Medulla oblongata (tissue), 1 donor: ENCODE measurements at regions not wholly inside any gene's neighbourhood (a gene's known extent, or its start where the extent isn't known, plus 50 kb on each side); places are given as distances from the start of the nearest gene placed in this dataset.

Source experiments
- DNase-seq: peaks from one replicate; pipeline ENCODE4 v3.0.0-alpha.2; 2015; ENCODE audit errors: extremely low spot score

GRCh38 chr1:239268007-239268406, 118.4 kb upstream of the CHRM3 start:
- no peak for DNase-seq

- DNase-seq: no peak
These were observed 122.6 kb upstream of the CHRM3 start for GRCh38 chr1:239263801-239264200.

GRCh38 chr1:239262538-239262937, 123.8 kb upstream of the CHRM3 start:
- no peak for DNase-seq

DNA sequence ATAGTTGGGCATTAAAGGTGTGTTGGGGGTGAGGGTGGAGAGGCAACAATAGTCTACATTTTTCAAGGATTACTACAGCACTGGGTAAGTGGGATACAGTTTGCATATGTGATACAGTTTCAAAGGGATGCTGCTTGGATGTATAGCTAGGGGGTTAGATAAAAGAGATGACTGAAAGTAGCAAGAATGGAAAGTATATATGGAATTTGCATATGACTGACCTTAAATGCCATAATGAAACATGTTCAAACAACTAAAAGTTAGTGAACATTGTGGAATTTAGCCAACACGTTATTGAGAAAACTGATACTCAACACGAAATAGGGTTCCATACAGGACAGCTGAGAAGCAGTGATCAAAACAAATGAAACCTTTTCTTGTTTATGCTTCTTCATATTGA, 124.8 kb upstream of the CHRM3 start:
- no peak for DNase-seq

- DNase-seq: no peak
These were observed 125.5 kb upstream of the CHRM3 start for GRCh38 chr1:239260842-239261241.

GRCh38 chr1:239255628-239256160, 130.7 kb upstream of the CHRM3 start:
- no peak for DNase-seq

DNA sequence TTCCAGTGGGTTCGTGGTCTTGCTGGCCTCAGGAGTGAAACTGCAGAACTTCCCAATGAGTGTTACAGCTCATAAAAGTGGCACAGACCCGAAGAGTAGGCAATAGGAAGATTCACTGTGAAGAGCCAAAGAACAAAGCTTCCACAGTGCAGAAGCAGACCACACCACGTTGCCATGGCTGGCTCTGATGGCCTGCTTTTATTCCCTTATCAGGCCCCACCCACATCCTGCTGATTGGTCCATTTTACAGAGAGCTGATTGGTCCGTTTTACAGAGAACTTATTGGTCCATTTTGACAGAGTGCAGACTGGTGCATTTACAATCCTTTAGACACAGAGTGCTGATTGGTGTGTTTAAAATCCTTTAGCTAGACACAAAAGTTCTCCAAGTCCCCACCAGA, 131.4 kb upstream of the CHRM3 start:
- DNase-seq: no peak

DNA sequence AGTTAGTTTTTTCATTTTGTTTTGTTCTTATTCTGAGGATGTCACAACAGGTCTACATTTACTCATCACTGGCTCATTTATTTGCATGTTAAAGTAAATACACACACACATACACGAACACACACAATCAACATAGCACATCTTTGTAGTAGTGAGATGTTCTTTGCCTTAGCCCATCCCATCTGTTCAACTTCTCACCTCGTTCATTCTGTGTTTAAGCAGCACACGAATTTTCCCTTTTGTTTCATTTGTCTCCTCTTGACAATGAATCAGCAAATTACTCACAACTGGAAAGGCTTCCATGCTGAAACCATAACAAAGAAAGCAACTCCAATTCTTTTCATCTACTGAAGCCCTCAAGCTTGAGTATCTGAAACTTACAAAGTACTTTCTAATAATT, 133.3 kb upstream of the CHRM3 start:
- DNase-seq: no peak

- DNase-seq: no peak
These were observed 135.9 kb upstream of the CHRM3 start for GRCh38 chr1:239250353-239251035.

DNA sequence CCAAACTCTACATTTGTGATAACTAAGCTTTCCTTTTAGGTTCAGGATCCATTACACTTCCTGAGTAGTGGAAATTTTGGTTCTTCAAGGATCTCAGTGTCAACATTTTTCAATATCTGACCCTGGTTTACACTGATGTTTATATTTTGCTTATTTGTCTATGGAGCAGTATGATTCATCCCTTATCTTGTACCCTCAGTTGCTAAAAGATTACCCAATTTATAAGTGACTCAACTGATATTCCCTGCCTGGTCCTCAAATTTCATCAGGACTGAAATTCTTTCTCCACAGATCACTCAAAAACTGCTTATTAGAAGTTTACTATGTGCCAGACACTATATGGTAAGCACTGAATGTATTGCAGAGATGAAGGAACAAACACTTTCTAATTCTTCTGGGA, 139.1 kb upstream of the CHRM3 start:
- no peak for DNase-seq

DNA sequence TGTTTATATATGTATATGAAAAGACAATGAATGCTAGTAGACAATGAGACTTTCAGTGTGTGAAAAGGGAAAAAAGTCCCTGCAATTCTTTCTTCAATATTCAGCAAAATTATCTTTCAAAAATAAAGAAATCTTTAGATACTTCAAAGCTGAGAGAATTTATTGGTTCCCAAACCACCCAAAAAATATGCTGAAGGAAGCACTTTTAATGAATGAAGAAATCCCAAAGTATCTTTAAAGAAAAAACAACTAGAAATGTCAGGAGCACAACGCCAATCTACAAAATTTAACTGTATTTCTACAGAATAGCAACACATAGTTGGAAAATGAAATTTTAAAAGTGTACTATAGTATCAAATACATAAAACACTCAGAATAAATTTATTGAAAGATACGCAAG, 142.3 kb upstream of the CHRM3 start:
- no peak for DNase-seq

- no peak for DNase-seq
These were observed 143.4 kb upstream of the CHRM3 start for GRCh38 chr1:239243006-239243405.

DNA sequence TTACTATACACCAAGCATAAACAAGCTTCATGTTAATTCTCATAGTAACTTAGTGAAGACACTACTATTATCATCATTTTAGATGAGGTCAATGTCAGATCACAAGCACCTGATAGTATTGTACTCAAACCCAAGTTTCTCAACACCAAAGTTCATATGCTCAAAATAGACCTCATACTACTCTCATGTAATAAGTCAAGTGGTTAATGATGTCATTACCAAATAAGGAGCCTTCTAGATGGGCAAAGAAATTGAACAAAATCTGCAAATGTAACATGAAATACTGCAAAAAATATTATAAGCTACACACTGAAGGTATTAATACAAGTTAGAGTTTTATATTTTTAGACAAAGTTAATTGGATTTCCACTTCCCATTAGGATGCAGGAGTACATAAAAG, 144.0 kb upstream of the CHRM3 start:
- no peak for DNase-seq

DNA sequence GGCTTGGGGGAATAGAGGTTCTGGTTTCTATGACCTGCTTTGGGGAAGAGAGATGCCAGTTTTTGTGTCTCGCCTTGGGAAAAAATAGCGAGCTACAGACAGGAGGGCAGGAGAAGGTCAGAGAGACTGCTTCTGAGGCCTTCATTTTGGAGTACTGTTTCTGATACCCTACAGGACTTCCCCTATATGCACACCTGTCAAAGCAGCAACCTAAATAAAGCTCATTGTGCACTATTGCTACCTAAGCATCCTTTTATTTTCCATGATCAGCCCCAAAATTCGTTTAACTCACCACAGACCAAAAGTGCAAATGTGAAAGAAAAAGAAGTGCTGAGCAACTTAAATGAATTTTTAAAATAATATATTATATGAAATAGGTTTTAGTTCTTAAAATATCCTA, 145.6 kb upstream of the CHRM3 start:
- DNase-seq: no peak

GRCh38 chr1:239239529-239239928, 146.8 kb upstream of the CHRM3 start:
- DNase-seq: no peak

- no peak for DNase-seq
These were observed 148.5 kb upstream of the CHRM3 start for GRCh38 chr1:239237912-239238311.

DNA sequence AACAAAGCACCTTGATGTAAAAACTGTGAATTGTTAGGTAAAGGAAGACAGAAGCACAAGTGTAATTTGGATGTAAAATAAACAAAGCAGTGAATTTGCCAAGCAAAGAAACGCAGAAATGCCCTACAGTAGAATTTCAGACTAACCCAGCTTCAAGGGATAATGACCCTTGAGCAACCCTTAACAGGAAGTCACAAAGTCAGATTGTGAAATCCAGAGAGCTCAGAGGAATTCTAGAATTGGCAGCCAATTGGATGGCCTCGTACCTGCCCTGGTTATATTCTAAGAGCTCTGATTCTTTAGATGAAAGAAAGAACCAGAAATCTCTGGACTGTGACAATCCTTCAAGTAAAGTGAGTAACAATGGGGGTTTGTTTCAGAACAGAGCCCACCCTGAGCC, 152.7 kb upstream of the CHRM3 start:
- no peak for DNase-seq

DNA sequence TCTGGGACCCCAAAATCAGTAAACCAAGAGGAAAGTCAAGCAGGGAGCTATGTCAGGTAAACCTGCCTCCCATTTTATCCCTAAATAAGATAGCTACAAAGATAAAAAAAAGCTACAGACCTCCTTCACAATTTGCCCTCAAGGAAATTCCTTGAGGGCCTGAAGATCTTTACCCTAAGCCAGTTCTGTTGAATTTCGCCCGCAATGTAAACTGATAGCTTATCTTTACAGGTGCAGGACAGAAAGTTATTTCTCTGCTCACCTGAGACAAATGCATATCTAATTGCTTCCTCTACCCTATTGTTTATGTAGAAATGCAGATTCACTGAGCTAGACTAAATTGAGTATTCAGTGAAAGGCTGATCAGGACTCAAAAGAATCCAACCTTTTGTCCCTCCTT, 153.4 kb upstream of the CHRM3 start:
- no peak for DNase-seq

GRCh38 chr1:239228451-239228850, 157.9 kb upstream of the CHRM3 start:
- no peak for DNase-seq

DNA sequence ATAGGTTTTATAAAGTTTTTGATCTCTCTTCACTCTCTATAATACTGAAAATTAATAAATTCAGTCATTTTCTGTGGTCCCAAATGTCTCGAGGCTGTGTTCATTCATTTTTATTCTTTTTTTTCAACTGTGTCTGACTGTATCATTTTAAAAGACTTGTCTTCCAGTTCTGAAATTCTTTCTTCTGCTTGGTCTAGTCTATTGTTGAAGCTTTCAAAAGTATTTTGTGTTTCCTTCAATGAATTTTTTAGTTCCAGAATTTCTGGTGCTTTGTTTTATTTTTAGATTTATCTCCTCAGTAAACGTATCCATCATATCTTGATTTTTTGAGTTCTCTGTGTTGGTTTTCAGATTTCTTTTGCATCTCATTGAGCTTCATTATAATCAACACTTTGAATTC, 161.0 kb upstream of the CHRM3 start:
- no peak for DNase-seq

DNA sequence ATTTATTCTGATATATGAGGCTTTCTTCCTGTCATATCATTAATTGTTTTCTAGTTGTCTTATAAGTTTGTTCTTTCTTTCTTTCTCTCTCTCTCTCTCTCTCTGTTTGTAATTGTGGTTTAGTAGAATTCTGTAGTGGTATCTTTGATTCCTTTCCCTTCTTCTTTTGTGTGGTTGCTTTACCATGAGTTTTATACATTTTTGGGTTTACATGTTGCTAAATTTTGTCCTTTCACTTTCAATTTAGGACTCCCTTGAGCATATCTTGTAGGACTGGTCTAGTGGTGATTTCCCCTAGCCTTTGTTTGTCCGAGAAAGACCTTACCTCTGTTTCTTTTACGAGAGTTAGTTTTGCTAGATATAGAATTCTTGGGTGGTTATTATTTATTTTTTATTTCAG, 162.3 kb upstream of the CHRM3 start:
- no peak for DNase-seq

- DNase-seq: no peak
These were observed 163.4 kb upstream of the CHRM3 start for GRCh38 chr1:239222999-239223398.

- DNase-seq: no peak
These were observed 164.7 kb upstream of the CHRM3 start for GRCh38 chr1:239221656-239222055.

DNA sequence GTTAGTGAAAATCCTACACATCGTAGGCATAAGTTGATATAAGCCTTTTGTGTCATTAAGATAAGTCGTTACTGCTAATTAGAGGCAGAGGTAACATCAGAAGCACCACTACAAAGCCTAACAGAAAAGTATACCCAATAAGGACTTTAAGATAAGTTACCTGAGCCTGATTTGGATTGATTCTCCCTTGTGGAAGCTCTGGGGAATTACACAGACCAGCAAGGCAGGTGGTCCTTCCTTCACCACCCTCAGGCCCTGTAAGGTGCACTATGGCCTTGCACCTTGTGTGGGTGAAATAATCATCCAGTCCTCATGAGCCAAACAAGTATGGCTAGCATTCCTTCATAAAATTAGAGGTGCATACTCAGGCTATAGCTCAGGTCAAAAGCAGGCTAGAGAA, 166.7 kb upstream of the CHRM3 start:
- DNase-seq: no peak
